Stomach (tissue), 8 donors: ENCODE measurements at regions not wholly inside any gene's neighbourhood (a gene's known extent, or its start where the extent isn't known, plus 50 kb on each side); places are given as distances from the start of the nearest gene placed in this dataset.
"Not testable (repeated sequence)": the region's sequence is repeated elsewhere in the genome, so short reads cannot be mapped to it uniquely, and the experiment has no call there.

Source experiments
- DNase-seq, 2 donors: peaks; one replicate each; pipeline versions ENCODE4 v3.0.0 to v3.0.0-alpha.2; 2013 to 2019
- H3K27ac ChIP-seq, 5 donors: fragments of 200-600 bp in 4 of 5; sonication (generic) in 4 of 5; one replicate each; pipeline ENCODE4 v1.5.1; 2013 to 2019; ENCODE audit warnings: mild to moderate bottlenecking in 1 of 5, moderate library complexity in 1 of 5
- H3K27me3 ChIP-seq, 3 donors: fragments of 200-600 bp; sonication (generic); one replicate each; pipeline ENCODE4 v1.5.1; 2017 to 2019; ENCODE audit warnings: mixed run types in 1 of 3
- H3K36me3 ChIP-seq, 4 donors: fragments of 200-600 bp; sonication (generic); 1 replicate in 3 of 4; 2 replicates in 1 of 4; pipeline ENCODE4 v1.5.1; 2016 to 2019
- H3K4me1 ChIP-seq, 4 donors: fragments of 200-600 bp; sonication (generic); one replicate each; pipeline ENCODE4 v1.5.1; 2016 to 2019
- H3K4me3 ChIP-seq, 4 donors: fragments of 200-600 bp; sonication (generic) in 3 of 4; one replicate each; pipeline ENCODE4 v1.5.1; 2016 to 2019; ENCODE audit warnings: mild to moderate bottlenecking in 1 of 4
- H3K9me3 ChIP-seq, 4 donors: fragments of 200-600 bp; sonication (generic); one replicate each; pipeline ENCODE4 v1.5.1; 2016 to 2019
- CTCF ChIP-seq, 7 experiments: fragments of 450-650 bp in 4 of 7; fragments of 200-600 bp in 3 of 7; sonication (generic) in 3 of 7; IDR thresholded peaks; one replicate each; pipeline ENCODE4 v1.5.1; 2016 to 2019; ENCODE audit warnings: antibody characterized with exemption in 7 of 7, control low read depth in 2 of 7, mild to moderate bottlenecking in 1 of 7
- EP300 ChIP-seq: sonication (generic); formaldehyde crosslinking; IDR thresholded peaks from one replicate; pipeline ENCODE4 v1.6.1; 2017; ENCODE audit warnings: antibody characterized with exemption
- POLR2A ChIP-seq, 4 donors: fragments of 450-650 bp; IDR thresholded peaks; one replicate each; pipeline ENCODE4 v1.6.1; 2016; ENCODE audit warnings: antibody characterized with exemption in 4 of 4, control low read depth in 2 of 4, mild to moderate bottlenecking in 1 of 4, moderate library complexity in 1 of 4
- POLR2AphosphoS5 ChIP-seq, 3 donors: sonication (generic); formaldehyde crosslinking; IDR thresholded peaks; one replicate each; pipeline ENCODE4 v1.6.1; 2016; ENCODE audit warnings: antibody characterized with exemption in 3 of 3
- WGBS, 5 donors: extraction: QIAGEN DNeasy Blood & Tissue Kit in 3 of 5; methylation state at CpG; one replicate each; pipeline versions ENCODE4 v1.1.5 to v1.1.7; 2013 to 2018; 5-methylcytosine and 5-hydroxymethylcytosine counted together
- intact Hi-C: fragments of 100-400 bp; cut with DNase I; formaldehyde crosslinking; loops from one replicate; pipeline ENCODE4 v1.15.1; 2023; ENCODE audit warnings: low total_unique reads
- donor health status: healthy with polysubstance abuse.
- donor health status: Bipolar disorder and iron deficiency.
- donor health status: healthy.

DNA sequence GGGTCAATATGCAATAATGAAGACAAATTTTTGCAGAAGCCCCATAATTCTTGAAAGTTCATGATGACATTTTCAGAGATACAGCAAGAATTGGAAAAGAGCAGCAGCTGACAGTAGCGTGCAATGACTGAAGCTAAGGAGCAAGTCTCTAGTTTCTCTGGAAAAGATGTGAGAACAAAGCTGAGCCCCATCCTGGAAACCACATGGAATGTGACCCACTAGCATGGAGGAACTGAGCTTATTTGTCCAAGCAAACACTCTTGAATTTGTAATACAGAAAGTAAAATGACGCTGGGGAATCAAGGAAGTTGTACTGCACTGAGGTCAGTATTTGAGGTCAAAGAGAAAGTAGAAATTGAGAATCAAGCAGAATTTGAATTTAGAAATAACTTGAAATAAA is 1447.2 kb downstream of the FSTL5 start:
- H3K36me3 ChIP-seq: no peaks in the 10 kb centered on the region
- 72 to 83% (median 80%) methylated on average over 2 of the region's 2 CpGs for WGBS, 5 donors
- H3K27ac ChIP-seq: no peak overlapping the region
- no peak overlapping the region for H3K4me3 ChIP-seq
- intact Hi-C loops: no loop called here
- no peak for DNase-seq
- H3K27me3 ChIP-seq: no peaks in the 10 kb centered on the region
- no peak for TF ChIP-seq POLR2A (IDR thresholded peaks at IDR 0.05)
- TF ChIP-seq EP300: no peak
- no peak for TF ChIP-seq CTCF (IDR thresholded peaks at IDR 0.05)
- TF ChIP-seq POLR2AphosphoS5 (IDR thresholded peaks at IDR 0.05): no peak
- no peaks in the 10 kb centered on the region for H3K4me1 ChIP-seq
- no peaks in the 10 kb centered on the region for H3K9me3 ChIP-seq

GRCh38 chr4:160717848-160718247 is 1446.0 kb downstream of the FSTL5 start:
- Histone ChIP-seq H3K4me1 (no peaks in the 10 kb centered on the region), H3K36me3 (no peaks in the 10 kb centered on the region), H3K4me3 (no peak overlapping the region), H3K27me3 (no peaks in the 10 kb centered on the region), H3K27ac (no peak overlapping the region), H3K9me3 (no peaks in the 10 kb centered on the region)
- intact Hi-C loops: no loop called here
- DNase-seq: no peak
- no peak for TF ChIP-seq POLR2A (IDR thresholded peaks at IDR 0.05)
- TF ChIP-seq EP300: no peak
- no peak for TF ChIP-seq CTCF (IDR thresholded peaks at IDR 0.05)
- TF ChIP-seq POLR2AphosphoS5 (IDR thresholded peaks at IDR 0.05): no peak
- 73 to 86% (median 78%) methylated on average over 2 of the region's 2 CpGs for WGBS, 5 donors

GRCh38 chr4:160724063-160724462 is 1439.7 kb downstream of the FSTL5 start:
- Histone ChIP-seq H3K4me3 (no peak overlapping the region), H3K9me3 (no peaks in the 10 kb centered on the region)

GRCh38 chr4:160745126-160745525 is 1418.7 kb downstream of the FSTL5 start:
- 74 to 97% (median 86%) methylated on average over 1 of the region's 1 CpG for WGBS, 5 donors
- intact Hi-C loops: no loop called here
- Histone ChIP-seq H3K4me3 (no peak overlapping the region), H3K9me3 (peaks cover 0 to 7% (median 0%) of the 10 kb centered on the region in 4 donors), H3K27ac (no peak overlapping the region), H3K4me1 (no peaks in the 10 kb centered on the region), H3K36me3 (no peaks in the 10 kb centered on the region), H3K27me3 (no peaks in the 10 kb centered on the region)
- TF ChIP-seq CTCF (IDR thresholded peaks at IDR 0.05): no peak
- TF ChIP-seq POLR2AphosphoS5 (IDR thresholded peaks at IDR 0.05): no peak
- no peak for TF ChIP-seq POLR2A (IDR thresholded peaks at IDR 0.05)
- no peak for DNase-seq

More at GRCh38 chr4:160724063-160724462, 1439.7 kb downstream of the FSTL5 start:
- TF ChIP-seq POLR2A (IDR thresholded peaks at IDR 0.05): no peak
- no peak for TF ChIP-seq CTCF (IDR thresholded peaks at IDR 0.05)
- no peak for TF ChIP-seq EP300
- TF ChIP-seq POLR2AphosphoS5 (IDR thresholded peaks at IDR 0.05): no peak
- Histone ChIP-seq H3K36me3 (no peaks in the 10 kb centered on the region), H3K27ac (no peak overlapping the region), H3K4me1 (no peaks in the 10 kb centered on the region), H3K27me3 (no peaks in the 10 kb centered on the region)
- intact Hi-C loops: no loop called here
- DNase-seq: no peak

DNA sequence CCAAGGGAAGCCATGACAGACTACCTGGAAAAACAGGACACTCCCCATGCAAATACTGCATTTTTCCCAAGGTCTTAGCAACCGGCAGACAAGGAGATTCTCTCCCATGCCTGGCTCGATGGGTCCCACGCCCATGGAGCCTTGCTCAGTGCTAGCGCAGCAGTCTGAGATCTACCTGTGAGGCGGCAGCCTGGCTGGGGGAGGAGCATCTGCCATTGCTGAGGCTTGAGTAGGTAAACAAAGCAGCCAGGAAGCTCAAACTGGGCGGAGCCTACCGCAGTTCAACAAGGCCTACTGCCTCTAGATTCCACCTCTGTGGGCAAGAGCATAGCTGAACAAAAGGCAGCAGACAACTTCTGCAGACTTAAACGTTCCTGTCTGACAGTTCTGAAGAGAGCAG is 1417.2 kb downstream of the FSTL5 start:
- H3K27me3 ChIP-seq, H3K36me3 ChIP-seq, H3K4me1 ChIP-seq, DNase-seq, intact Hi-C loops, H3K4me3 ChIP-seq, H3K27ac ChIP-seq: not testable (repeated sequence)
- H3K9me3 ChIP-seq: peaks cover 0 to 14% (median 2%) of the 10 kb centered on the region in 4 donors
- 70 to 82% (median 81%) methylated on average over 8 of the region's 8 CpGs for WGBS, 5 donors
